H54 (cell line): ENCODE measurements at regions not wholly inside any gene's neighbourhood (a gene's known extent, or its start where the extent isn't known, plus 50 kb on each side); places are given as distances from the start of the nearest gene placed in this dataset.

ENCODE experiments used
- DNase-seq: peaks from one replicate; pipeline ENCODE4 v3.0.0; 2011; ENCODE audit warnings: low spot score, mixed read lengths; ENCODE audit not compliant: insufficient read length
- FAIRE-seq: peaks from 3 replicates; lab custom pipeline; 2011; peaks lifted over from hg19 to GRCh38; lab: Jason Lieb, UNC
- POLR2A ChIP-seq: IDR thresholded peaks from 2 replicates; pipeline ENCODE4 v1.6.1; 2011; ENCODE audit warnings: low read depth, mild to moderate bottlenecking, low read length

- no peak for TF ChIP-seq POLR2A
- DNase-seq: no peak
- FAIRE-seq: no peak
Observed at GRCh38 chr4:133982533-133983224, 218.9 kb downstream of the PABPC4L start.

GRCh38 chr4:133981327-133981726 lies 220.3 kb downstream of the PABPC4L start:
- DNase-seq (no peak), FAIRE-seq (no peak)
- no peak for TF ChIP-seq POLR2A

GRCh38 chr4:133972586-133972985 lies 229.0 kb downstream of the PABPC4L start:
- no peak for FAIRE-seq
- no peak for DNase-seq
- TF ChIP-seq POLR2A: no peak

- no peak for TF ChIP-seq POLR2A
- DNase-seq (no peak), FAIRE-seq (no peak)
Observed at GRCh38 chr4:133969202-133969848, 232.3 kb downstream of the PABPC4L start.

- DNase-seq (no peak), FAIRE-seq (no peak)
- no peak for TF ChIP-seq POLR2A
Observed at GRCh38 chr4:133968174-133968573, 233.4 kb downstream of the PABPC4L start.

- DNase-seq: no peak
- no peak for FAIRE-seq
- TF ChIP-seq POLR2A: no peak
Observed at GRCh38 chr4:133960975-133961374, 240.6 kb downstream of the PABPC4L start.

GRCh38 chr4:133943081-133943480 lies 258.5 kb downstream of the PABPC4L start:
- FAIRE-seq: no peak
- TF ChIP-seq POLR2A: no peak
- DNase-seq: no peak

- no peak for TF ChIP-seq POLR2A
Observed at GRCh38 chr4:133938061-133938460, 263.5 kb downstream of the PABPC4L start.

GRCh38 chr4:133929531-133930239 lies 271.9 kb downstream of the PABPC4L start:
- no peak for FAIRE-seq
- no peak for TF ChIP-seq POLR2A
- DNase-seq: no peak

More at GRCh38 chr4:133938061-133938460, 263.5 kb downstream of the PABPC4L start:
- FAIRE-seq: no peak
- DNase-seq: no peak

GRCh38 chr4:133921280-133922195 lies 280.1 kb downstream of the PABPC4L start:
- DNase-seq (no peak), FAIRE-seq (no peak)
- TF ChIP-seq POLR2A: no peak

GRCh38 chr4:133920236-133920635 lies 281.4 kb downstream of the PABPC4L start:
- no peak for TF ChIP-seq POLR2A
- no peak for DNase-seq

GRCh38 chr4:133910165-133910564 lies 291.4 kb downstream of the PABPC4L start:
- TF ChIP-seq POLR2A: no peak

More at GRCh38 chr4:133920236-133920635, 281.4 kb downstream of the PABPC4L start:
- FAIRE-seq: no peak

GRCh38 chr4:133903029-133903428 lies 298.6 kb downstream of the PABPC4L start:
- no peak for TF ChIP-seq POLR2A
- DNase-seq: no peak
- no peak for FAIRE-seq

More at GRCh38 chr4:133910165-133910564, 291.4 kb downstream of the PABPC4L start:
- DNase-seq: no peak
- FAIRE-seq: no peak
